GM18520 (cell line): ENCODE measurements at regions not wholly inside any gene's neighbourhood (a gene's known extent, or its start where the extent isn't known, plus 50 kb on each side); places are given as distances from the start of the nearest gene placed in this dataset.

Experiments
- ATAC-seq: cut with Tn5 transposase; IDR thresholded peaks from one replicate; pipeline ENCODE4 v1.9.1; 2021; ENCODE audit not compliant: unreplicated experiment

DNA sequence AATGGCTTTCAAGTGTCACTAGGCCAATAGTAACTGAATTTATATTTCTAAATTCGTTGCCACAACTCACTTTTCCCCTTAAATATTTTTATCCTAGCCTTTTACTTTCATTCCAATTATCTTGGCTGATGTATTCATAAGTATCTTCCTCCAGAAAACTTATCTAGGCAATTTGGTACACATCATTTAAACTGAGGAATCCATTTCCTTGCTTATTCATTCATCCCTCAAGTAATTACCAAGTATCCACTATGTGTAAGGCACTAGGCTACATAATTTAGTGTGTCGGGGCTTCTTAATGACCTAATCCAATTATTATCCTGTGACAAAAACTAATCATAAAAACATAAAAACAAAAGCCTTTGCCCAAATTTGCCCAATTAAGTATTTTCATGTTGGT is 258.3 kb upstream of the TCF21 start:
- ATAC-seq, result no peak

GRCh38 chr6:133631421-133631820 is 257.5 kb upstream of the TCF21 start:
- no peak for ATAC-seq

DNA sequence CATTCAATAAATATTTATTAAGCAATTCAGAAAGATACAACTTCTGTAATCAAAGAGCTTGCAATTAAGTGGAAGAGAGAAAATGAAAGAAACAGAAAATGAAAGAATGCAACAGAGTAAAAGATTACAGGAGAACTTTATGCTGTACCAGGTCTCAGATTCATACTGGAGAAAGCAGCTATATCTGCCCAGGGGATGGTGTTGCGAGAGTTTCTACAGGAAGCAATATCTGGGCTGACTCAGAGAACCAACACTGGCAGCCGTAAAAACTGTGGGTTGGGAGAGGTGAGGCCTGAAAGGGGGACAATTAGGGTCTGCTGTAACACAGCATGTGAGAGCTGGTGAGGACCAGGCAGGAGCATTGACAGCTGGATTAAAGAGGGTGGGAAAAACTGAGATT is 256.7 kb upstream of the TCF21 start:
- ATAC-seq, result no peak

DNA sequence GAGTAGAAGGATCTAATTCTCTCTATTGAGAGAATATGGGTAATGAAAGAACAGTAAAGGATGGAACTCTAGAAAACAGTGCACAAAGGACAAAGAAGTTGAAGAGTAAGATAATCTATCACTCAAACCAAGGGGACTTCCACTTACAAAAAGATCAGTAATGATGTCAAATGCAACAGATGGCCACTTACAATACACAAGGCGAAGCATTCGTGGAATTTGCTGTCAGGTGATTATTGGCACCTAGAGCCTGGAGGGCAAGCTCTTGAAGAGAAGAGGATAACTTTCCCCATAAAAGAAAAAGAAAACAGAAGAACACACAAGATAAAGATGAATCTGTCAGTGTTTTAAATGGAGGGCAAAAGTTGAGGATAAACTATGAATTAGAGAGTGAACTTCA is 256.0 kb upstream of the TCF21 start:
- no peak for ATAC-seq

DNA sequence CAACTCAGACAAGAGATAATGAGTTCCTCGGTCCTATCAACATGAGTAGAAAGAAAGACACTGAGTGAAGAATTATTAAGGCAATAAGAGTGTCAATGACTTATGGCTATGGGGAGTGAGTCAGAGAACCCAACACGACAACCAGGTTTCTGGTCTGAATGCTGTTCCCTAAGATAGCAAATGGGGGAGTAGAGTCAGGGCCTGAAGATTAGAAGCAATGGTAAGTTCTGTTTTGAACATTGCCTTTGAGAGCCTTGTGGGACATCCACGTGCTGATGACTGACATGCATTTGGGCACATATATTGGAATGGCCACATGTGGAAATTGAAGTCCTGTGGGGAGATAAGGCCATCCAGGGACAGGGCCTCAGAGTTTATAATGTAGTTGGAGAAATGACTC is 254.4 kb upstream of the TCF21 start:
- ATAC-seq, result no peak

GRCh38 chr6:133635447-133635846 is 253.5 kb upstream of the TCF21 start:
- no peak for ATAC-seq

- ATAC-seq, result no peak
These were observed 251.5 kb upstream of the TCF21 start for GRCh38 chr6:133637436-133637835.

DNA sequence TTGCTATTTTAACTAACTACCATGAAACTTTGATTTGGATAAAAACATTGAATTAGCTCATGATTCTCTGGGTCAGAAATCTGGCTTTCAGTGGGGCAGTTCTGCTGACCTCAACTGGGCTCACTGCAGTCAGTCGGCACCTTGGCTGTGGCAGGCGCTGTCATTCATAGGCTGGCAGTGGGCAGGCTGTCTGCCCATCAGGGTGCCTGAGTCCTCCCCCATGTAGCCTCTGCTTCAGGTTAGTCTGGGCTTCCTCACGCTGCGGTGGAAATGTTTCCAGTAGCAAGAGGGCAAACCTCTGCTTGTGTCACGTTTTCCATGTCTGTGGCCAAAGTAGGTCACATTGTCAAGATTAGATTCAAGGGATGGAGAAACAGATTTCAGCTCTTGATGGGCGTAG is 251.0 kb upstream of the TCF21 start:
- ATAC-seq, result no peak

GRCh38 chr6:133641104-133641503 is 247.8 kb upstream of the TCF21 start:
- no peak for ATAC-seq

- ATAC-seq, result no peak
These were observed 244.4 kb upstream of the TCF21 start for GRCh38 chr6:133644548-133644891.

GRCh38 chr6:133644892-133645619 is 243.9 kb upstream of the TCF21 start:
- ATAC-seq, result no peak

- ATAC-seq, result no peak
These were observed 242.8 kb upstream of the TCF21 start for GRCh38 chr6:133645966-133646740.

- ATAC-seq, result no peak
These were observed 240.3 kb upstream of the TCF21 start for GRCh38 chr6:133648581-133648980.

- ATAC-seq, result no peak
These were observed 217.5 kb upstream of the TCF21 start for GRCh38 chr6:133671376-133671775.

GRCh38 chr6:133673056-133673455 is 215.9 kb upstream of the TCF21 start:
- no peak for ATAC-seq

- no peak for ATAC-seq
These were observed 214.3 kb upstream of the TCF21 start for GRCh38 chr6:133674661-133675060.

- ATAC-seq, result no peak
These were observed 207.9 kb upstream of the TCF21 start for GRCh38 chr6:133680994-133681393.

DNA sequence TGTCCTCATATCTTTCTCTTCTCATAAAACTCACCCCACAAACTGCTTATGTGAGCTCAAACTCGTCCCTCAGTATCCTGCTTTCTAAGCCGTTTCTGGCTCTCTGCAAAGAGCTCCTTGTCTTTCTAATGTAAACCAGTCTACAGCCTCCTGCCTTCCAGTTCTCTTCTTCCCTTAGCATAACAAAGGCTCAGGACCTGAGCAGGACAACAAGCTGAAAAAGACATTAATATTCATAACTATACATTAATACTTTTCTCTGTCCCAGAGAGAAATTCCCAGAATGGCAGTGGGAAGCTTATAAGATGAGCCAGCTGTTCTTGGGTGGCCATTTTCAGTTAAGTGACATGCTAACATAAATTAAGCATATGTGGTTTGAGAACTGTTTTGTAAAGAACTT is 207.0 kb upstream of the TCF21 start:
- ATAC-seq, result no peak

DNA sequence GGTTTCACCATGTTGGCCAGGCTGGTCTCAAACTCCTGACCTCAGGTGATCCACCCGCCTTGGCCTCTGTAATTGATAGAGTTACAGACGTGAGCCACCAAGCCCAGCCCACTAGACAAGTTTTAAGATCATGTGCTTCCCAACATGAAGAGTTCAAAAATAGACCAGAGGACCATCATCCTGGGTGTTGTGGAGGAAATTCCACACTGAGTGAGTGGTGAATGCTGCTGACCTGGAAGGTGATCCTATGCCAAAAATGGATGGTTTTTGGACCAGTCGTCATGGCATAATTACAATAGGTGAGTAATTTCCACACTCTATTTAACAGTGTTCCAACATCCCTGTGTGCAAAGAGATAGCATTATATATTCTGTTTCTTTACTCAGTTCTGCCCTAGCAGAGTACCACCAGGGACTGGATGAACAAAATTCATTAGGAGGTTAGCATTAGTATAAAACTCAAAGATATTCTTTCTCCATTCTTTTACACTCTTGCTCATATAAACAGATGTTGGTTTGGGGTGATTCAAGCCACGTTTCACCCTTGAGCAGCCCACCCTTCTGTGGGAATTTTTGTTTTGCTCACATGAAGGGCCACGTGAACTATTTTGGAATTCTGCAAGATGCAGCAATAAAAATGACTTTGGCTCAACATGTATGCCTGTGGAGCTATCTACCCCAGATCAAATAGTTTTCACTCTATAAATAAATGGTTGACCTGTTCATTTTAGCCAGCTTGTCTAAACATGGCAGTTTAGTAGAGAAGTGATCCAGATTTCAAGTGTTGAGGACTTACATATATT is 206.2 kb upstream of the TCF21 start:
- no peak for ATAC-seq

DNA sequence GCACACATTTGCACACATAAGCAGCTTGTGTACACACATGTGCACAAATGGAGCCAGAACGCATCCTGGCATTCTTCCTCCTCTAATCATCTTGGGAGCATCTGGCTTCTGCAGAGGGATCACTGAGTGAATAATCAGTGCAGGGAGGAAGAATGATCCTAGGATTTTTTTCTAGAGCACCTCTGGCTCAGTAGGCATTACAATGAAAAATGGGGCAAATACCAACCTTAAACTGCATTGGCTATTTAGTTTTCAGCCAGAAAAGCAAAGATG is 205.7 kb upstream of the TCF21 start:
- ATAC-seq, result no peak

- ATAC-seq, result no peak
These were observed 205.3 kb upstream of the TCF21 start for GRCh38 chr6:133683606-133684005.
